ENCODE measurements at regions not wholly inside any gene's neighbourhood (a gene's known extent, or its start where the extent isn't known, plus 50 kb on each side); places are given as distances from the start of the nearest gene placed in this dataset.

GRCh38 chr1:119235120-119235519, 94.7 kb upstream of the WARS2 start:
- intact Hi-C loops (cut with DNase I, micrococcal nuclease): no loop called here
- no peak overlapping the region for H3K4me3 ChIP-seq
- TF ChIP-seq CTCF (IDR thresholded peaks at IDR 0.05): no peak
- H3K36me3 ChIP-seq (ENCODE audit: low read depth): no peaks in the 10 kb centered on the region
- no peak for DNase-seq
- H3K9me3 ChIP-seq: no peaks in the 10 kb centered on the region
- H3K4me1 ChIP-seq (ENCODE audit: low read depth): no peaks in the 10 kb centered on the region
- ATAC-seq: no peak

DNA sequence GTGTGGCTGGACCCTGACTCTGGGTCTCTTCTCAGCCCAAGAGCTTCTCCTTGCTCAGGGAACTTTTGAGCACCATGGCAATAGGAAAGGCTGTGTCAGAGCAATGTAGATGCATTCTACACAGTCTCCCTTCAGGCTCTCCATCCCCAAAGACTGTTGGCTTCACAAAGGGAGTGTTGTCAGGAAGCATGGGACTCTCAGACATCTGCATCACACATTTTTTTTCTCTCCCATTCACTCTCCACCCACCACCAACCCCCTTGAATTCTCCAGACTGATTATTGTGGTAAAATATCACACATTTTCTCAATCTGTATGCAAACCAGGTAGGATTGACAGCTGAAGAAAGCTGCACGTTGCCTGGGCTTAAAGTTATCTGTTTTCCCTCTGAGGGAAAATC, 105.4 kb upstream of the WARS2 start:
- intact Hi-C loops (cut with DNase I, micrococcal nuclease): no loop called here
- no peaks in the 10 kb centered on the region for H3K4me1 ChIP-seq (ENCODE audit: low read depth)
- no peaks in the 10 kb centered on the region for H3K36me3 ChIP-seq (ENCODE audit: low read depth)
- TF ChIP-seq CTCF (IDR thresholded peaks at IDR 0.05): no peak
- H3K4me3 ChIP-seq: no peak overlapping the region
- ATAC-seq (no peak), DNase-seq (no peak)
- no peaks in the 10 kb centered on the region for H3K9me3 ChIP-seq

DNA sequence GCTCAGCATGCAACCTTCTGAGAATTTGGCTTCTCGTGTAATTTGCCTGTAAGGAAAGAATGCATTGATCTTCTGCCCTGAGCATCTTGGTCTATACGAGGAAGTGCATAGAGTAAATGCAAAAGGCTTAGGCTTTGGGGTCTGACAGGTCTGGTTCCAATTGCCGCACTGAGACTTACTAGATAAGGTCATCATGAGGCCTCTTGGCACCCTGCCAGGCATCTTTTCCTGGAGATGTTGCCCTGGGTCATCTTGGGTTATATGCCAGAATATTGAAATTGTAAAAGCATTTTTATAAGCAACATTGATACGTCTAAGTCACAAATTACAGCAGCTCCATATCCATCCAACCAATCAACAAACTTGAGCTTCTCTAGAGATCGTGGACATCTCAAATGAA, 108.8 kb upstream of the WARS2 start:
- Histone ChIP-seq H3K4me3 (no peak overlapping the region), H3K9me3 (no peaks in the 10 kb centered on the region), H3K36me3 (ENCODE audit: low read depth) (no peaks in the 10 kb centered on the region), H3K4me1 (ENCODE audit: low read depth) (no peaks in the 10 kb centered on the region)
- ATAC-seq (no peak), DNase-seq (no peak)
- intact Hi-C loops (cut with DNase I, micrococcal nuclease): no loop called here
- TF ChIP-seq CTCF (IDR thresholded peaks at IDR 0.05): no peak

GRCh38 chr1:119250299-119250698, 109.8 kb upstream of the WARS2 start:
- ATAC-seq (no peak), DNase-seq (no peak)
- intact Hi-C loops (cut with DNase I, micrococcal nuclease): no loop called here
- Histone ChIP-seq H3K36me3 (ENCODE audit: low read depth) (no peaks in the 10 kb centered on the region), H3K9me3 (no peaks in the 10 kb centered on the region), H3K4me3 (no peak overlapping the region), H3K4me1 (ENCODE audit: low read depth) (no peaks in the 10 kb centered on the region)
- TF ChIP-seq CTCF (IDR thresholded peaks at IDR 0.05): no peak

- no peak for TF ChIP-seq CTCF (IDR thresholded peaks at IDR 0.05)
- Histone ChIP-seq H3K4me1 (ENCODE audit: low read depth) (no peaks in the 10 kb centered on the region), H3K9me3 (no peaks in the 10 kb centered on the region), H3K4me3 (no peak overlapping the region), H3K36me3 (ENCODE audit: low read depth) (no peaks in the 10 kb centered on the region)
- ATAC-seq (no peak), DNase-seq (no peak)
- intact Hi-C loops (cut with DNase I, micrococcal nuclease): no loop called here
Measured at GRCh38 chr1:119251751-119252150, 111.3 kb upstream of the WARS2 start.

GRCh38 chr1:119253366-119253765, 112.9 kb upstream of the WARS2 start:
- Histone ChIP-seq H3K9me3 (peaks cover under 1% of the 10 kb centered on the region), H3K4me1 (ENCODE audit: low read depth) (no peaks in the 10 kb centered on the region), H3K36me3 (ENCODE audit: low read depth) (no peaks in the 10 kb centered on the region), H3K4me3 (no peak overlapping the region)
- DNase-seq (no peak), ATAC-seq (no peak)
- intact Hi-C loops (cut with DNase I, micrococcal nuclease): no loop called here
- no peak for TF ChIP-seq CTCF (IDR thresholded peaks at IDR 0.05)
